Activated T-helper 9 cell treated with anti-CD3 and anti-CD28 coated beads, Interleukin-2, amount 50 U/mL, for 16 hours (primary cell): ENCODE measurements at regions not wholly inside any gene's neighbourhood (a gene's known extent, or its start where the extent isn't known, plus 50 kb on each side); places are given as distances from the start of the nearest gene placed in this dataset.

Experiments used
- DNase-seq: peaks from one replicate; pipeline ENCODE4 v3.0.0-alpha.2; 2020; ENCODE audit warnings: low read depth

DNA sequence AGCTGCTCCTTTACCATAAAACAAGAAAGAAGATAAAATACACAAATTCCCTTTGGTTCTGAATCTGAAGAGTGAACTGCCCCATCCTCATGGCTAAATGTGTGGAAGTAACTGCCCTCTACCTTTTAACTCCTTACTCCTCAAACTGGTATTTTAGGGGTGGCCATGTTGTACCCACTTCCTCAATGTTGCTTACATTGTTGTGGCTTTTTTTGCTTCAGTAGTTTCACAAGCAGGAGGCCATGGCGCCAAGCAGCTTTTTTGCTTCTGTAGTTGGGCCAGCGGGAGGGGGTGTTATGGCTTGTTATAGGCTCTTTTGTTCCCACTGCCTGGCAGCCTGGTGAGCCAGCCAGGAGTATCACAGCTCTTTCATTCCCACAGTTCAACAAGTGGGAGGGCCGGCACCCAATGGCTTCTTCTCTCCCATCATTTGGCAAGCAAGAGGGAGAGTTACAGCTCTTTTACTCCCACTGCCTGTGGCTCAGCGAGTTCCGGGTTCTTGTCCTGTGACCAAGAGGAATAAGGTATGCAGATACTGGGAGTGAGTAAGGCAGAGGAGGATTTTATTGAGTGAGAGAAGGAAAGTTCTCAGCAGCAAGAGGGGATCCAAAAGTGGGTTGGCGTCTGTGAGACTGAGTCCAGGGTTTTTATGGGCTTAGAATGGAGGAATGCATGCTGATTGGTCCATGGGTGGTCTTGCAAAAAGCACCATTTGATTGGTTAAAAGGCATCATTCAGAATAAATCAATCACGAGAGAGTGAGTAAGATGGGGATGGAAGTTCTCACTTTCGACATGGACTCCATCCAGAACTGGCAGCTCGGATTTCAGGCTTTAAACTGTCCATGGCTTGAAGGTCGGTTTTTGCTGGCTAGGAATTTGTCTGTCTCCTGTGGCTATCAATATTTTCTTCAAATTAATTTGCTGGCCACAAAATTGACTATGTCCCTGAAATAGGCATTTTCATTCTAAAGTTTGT is 429.6 kb downstream of the HLX start:
- DNase-seq, result no peak

- no peak for DNase-seq
These were observed 430.5 kb downstream of the HLX start for GRCh38 chr1:221309723-221310122.

DNA sequence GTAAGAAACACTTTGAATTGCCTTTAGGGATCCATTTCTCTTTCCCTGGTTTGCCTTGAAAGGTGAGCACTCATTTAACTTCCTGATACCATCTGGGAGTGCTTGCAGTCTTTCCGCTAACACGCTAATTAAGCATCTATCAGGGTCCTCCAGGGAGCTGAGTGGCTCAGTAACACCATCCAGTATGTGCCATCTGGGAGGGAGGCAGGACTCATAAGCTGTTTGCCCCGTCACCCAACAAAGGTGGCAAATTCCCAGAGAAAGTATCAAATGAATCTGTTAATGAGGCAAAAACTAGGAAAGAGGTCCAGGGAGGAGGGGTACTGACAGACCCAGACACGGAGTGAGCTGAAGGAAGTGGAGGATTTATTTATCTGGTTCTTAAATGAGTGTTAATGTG is 430.9 kb downstream of the HLX start:
- DNase-seq, result no peak

DNA sequence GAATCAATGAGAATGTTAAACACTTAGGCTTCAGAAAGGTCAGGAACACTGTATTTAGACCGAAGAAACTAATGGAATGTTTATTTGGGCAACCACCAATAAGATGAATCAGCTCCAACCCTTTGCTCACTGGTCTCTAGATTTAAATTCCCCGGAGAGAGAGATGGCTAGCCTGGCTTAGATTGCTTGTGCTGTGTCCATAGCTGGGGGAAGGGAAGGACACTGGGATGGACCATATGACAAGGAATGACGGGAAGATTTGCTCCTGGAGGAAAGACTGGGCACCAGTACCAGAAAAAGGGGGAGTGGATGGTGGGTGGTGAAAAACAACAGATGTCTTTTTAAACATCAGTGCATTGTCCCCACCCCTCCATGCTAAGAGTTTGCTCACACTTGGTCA is 426.6 kb downstream of the DUSP10 start:
- no peak for DNase-seq

DNA sequence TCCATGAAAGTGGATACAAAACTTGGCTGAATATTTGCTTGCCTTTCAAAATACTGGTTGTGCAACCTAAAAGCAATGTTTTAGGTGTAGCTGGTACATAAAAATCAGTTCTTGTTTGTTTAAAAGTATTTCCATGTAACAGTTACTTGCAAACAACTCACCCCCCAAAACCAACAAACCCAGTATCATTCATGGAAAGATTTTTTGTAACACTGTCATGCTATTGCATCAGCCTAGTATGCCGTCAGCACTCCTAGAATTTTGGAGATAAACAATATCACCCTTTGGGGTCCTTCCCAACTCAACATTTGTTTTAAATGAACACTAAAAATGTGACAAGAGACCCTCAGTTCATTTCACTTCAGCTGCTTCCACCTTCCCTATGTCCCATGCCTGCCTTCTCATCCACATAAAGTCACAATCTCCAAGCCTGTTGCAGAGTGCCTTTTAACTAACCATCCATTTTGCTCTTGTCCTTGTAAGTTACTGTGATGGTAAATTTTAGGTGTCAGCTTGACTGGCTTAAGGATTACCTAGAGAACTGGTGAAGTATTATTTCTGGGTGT is 425.3 kb downstream of the DUSP10 start:
- DNase-seq, result no peak

DNA sequence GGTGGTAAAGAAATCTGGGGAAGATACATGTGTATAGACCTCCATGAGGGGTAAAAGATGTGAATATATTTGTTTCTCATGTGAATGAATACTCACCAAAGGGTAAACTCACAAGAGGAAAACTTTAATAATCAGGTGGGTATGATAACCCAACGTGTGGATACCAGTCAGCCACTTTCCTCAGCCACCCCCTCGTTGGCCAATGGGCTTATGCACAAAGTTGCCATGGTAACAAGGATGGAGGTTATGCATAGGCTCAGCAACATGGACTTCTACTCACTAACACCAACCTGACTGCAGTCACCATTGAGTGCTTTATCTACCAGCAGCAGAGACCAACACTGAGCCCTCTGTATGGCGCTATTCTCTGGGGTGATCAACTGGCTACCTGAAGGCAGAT is 424.4 kb downstream of the DUSP10 start:
- no peak for DNase-seq

GRCh38 chr1:221327954-221328353 is 413.9 kb downstream of the DUSP10 start:
- no peak for DNase-seq

DNA sequence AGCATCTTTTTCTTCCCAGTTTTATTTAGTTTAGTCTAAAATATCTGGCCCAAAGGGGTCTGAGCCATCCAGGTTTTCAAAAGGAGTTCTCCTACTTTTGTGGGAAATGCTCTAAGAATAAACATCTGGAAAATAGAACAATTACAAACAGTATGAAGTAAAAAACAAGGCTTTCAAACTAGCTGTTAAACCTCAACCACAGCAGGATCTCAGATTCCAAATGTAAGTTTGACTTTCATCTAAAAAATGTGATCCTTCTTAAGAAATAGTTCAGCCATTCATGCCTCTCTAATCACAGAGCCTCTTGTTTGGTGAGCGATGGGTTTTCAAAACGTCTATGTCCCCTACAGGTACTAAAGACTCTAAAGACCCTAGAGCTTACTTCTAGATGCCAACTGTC is 413.5 kb downstream of the DUSP10 start:
- DNase-seq, result no peak

DNA sequence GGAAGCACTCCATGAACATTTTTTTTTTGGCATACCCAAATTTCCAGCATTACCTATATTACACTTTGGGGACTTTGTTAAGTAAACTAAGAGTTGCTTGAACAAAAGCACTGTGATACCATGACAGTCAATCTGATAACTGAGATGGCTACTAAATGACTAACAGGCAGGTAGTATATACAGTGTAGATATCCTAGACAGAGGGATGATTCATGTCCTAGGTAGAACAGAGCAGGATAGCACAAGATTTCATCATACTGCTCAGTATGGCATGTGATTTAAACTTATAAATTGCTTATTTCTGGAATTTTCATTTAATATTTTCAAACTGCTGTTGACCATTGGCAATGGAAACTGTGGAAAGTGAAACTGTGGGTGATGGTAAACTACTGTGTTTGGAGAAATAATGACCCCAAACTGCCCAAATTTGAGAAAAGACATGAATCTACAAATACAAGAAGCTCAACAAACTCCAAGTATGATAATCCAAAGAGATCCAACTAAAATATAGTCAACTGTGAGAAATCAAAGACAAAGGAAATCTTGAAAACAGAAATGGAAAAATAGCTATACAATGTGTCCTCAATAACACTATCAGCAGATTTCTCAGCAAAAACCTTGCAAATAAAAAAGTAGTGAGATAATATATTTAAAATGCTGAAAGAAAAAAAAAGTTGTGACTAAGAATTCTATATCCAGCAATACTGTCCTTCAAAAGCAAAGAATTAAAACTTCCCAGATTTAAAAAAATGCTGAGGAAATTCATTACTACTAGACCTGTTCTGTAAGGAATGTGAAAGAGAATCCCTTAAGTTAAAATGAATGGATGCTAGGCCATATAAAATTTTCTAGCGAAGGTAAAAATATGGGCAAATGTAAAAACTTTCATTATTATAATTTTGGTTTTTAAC is 410.4 kb downstream of the DUSP10 start:
- DNase-seq, result no peak

DNA sequence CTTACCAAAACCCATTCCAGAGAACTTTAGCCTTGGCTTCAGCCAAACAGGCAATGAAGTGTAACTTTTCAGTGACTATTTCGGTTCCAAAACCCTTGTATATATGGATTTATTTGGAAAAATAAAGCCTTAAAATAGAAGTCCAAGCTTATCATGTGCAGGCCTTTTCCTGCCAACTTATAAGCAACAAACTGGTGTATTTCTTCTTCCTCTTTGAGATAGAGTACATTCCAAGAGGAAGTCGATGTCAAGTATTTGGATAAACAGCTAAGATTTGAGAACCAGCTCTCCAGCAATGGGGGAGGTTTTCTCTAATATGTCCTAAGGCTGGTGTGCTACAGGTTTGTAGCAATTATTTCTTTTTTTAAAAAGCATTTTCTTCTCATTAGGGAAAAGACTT is 407.8 kb downstream of the DUSP10 start:
- no peak for DNase-seq

GRCh38 chr1:221335161-221336101 is 406.5 kb downstream of the DUSP10 start:
- DNase-seq, result no peak

DNA sequence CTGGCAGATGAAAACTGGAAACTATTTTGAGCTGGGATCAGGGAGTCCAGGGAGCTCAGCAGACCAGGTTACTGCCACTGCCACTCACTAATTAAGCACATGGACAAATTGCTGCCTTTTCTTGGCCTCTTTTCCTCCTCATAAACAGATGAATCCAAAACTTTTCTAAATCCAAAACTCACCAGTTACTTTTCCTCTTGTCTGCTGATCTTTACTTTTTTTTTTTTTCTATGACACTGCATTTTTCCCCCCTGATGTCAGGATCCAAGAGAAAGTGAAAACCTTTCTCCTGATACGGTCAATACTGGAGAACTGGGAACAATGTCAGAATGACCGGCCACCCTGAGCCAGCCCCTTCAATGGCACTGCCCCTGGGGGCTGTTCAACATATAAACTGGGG is 405.8 kb downstream of the DUSP10 start:
- DNase-seq, result no peak

- DNase-seq, result no peak
These were observed 404.8 kb downstream of the DUSP10 start for GRCh38 chr1:221337106-221337505.

DNA sequence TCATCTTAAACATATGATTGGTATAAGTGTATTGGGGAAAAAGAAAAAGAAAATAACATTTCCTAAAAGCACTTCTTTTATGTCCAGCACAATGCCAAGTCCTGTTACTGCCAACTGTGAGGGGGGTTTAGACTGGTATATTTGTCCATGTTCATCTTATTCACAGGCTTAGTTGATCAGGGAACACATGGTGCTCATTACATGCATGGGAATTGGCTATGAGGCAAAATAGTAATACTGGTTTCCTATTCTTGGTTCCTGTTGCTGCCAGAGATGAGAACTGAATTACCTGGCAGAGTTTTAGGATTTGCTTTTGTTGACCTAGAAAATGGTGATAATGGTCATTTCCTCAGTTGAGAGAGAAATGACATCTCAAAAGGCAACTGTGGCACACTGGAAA is 398.8 kb downstream of the DUSP10 start:
- no peak for DNase-seq

DNA sequence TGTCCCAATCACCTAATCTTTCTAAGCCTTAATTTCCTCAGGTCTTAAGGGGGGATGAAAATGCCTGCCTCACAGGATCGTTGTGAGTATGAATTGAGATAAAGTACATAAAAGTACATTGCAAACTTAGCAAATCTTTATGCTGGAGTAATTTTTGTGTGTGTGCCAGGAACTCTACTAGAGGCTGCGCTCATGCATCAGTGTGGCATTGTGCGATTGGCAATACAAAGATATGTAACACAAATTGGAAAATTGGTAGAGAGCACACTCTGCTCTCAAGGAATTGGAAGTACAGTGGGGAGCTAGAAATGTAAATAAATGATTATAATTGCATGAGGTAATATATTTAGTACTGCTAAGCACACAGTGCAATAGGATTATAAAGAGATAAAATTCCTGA is 398.3 kb downstream of the DUSP10 start:
- DNase-seq, result no peak

GRCh38 chr1:221344693-221345092 is 397.2 kb downstream of the DUSP10 start:
- DNase-seq, result no peak

DNA sequence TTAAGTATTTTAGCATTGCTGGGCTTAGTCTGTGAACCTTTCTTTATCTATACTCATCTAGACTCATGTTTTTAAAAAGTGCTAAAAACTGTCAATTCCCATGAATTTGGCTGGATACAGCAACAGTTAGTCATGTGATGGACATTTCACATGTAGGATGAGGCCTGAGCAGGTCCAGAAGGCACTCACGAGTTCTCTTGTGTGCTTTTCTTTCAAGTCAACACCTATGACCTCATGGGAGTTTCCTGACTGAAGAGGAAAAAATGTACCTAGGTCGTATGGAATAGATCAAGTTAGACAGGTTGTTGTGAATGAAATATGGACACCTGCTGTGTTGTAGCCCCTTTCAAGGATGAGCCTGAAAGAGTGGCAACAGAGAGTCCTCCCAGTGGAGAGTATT is 394.2 kb downstream of the DUSP10 start:
- DNase-seq, result no peak

GRCh38 chr1:221350091-221350490 is 391.8 kb downstream of the DUSP10 start:
- DNase-seq, result no peak

GRCh38 chr1:221356693-221357092 is 385.2 kb downstream of the DUSP10 start:
- DNase-seq, result no peak

DNA sequence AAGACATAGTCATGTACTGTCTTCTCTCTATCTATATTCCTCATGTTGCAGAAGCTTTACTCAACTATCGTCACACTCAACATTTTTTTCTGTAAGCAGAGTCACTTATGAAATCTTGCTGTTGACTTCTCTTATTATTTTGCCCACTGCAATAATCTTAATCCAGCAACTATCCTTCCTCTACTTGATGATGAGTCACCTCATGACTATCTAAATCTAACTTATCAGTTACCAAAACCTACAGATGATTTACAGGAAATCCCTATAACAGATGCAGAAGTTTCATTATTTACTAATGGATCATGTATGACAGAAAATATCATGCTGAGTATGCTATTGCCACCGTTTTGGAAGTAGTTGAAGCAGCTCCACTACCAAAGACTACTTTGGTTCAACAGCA is 378.9 kb downstream of the DUSP10 start:
- DNase-seq, result no peak

GRCh38 chr1:221366495-221367110 is 375.3 kb downstream of the DUSP10 start:
- DNase-seq, result no peak
